Stomach (tissue), 4 donors: ENCODE measurements at regions not wholly inside any gene's neighbourhood (a gene's known extent, or its start where the extent isn't known, plus 50 kb on each side); places are given as distances from the start of the nearest gene placed in this dataset.
"Not testable (repeated sequence)": the region's sequence is repeated elsewhere in the genome, so short reads cannot be mapped to it uniquely, and the experiment has no call there.

Experiments used
- CTCF ChIP-seq, 7 experiments: fragments of 450-650 bp in 4 of 7; fragments of 200-600 bp in 3 of 7; sonication (generic) in 3 of 7; IDR thresholded peaks; one replicate each; pipeline ENCODE4 v1.5.1; 2016 to 2019; ENCODE audit warnings: antibody characterized with exemption in 7 of 7, control low read depth in 2 of 7, mild to moderate bottlenecking in 1 of 7
- POLR2A ChIP-seq, 4 donors: fragments of 450-650 bp; IDR thresholded peaks; one replicate each; pipeline ENCODE4 v1.6.1; 2016; ENCODE audit warnings: antibody characterized with exemption in 4 of 4, control low read depth in 2 of 4, mild to moderate bottlenecking in 1 of 4, moderate library complexity in 1 of 4
- POLR2AphosphoS5 ChIP-seq, 3 donors: sonication (generic); formaldehyde crosslinking; IDR thresholded peaks; one replicate each; pipeline ENCODE4 v1.6.1; 2016; ENCODE audit warnings: antibody characterized with exemption in 3 of 3

GRCh38 chr10:124192664-124193308 lies 99.4 kb upstream of the CHST15 start:
- TF ChIP-seq CTCF, POLR2AphosphoS5, POLR2A (IDR thresholded peaks at IDR 0.05): not testable (repeated sequence)
